ENCODE measurements at regions not wholly inside any gene's neighbourhood (a gene's known extent, or its start where the extent isn't known, plus 50 kb on each side); places are given as distances from the start of the nearest gene placed in this dataset.

DNA sequence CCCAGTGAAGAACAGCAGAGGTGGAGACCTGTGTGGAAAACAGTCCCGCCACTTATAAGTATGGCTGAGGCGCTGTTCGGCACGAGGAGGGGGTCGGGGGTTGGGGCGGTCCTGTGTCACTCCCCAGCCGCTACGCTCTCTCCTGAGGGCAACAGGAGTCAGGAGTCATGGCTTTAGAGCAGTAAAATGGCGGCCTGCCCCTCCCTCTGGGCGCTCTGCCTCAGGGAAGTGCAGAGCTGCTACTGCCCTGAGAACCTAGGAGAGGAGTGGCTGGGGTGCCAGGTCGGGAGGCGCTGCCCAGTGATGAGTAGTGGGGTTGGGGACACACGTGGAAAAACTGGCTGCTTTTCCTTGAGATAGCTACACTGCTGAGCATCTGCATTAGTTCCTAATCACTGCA is 551.2 kb upstream of the AMOT start:
- TF ChIP-seq, protein P1, sequence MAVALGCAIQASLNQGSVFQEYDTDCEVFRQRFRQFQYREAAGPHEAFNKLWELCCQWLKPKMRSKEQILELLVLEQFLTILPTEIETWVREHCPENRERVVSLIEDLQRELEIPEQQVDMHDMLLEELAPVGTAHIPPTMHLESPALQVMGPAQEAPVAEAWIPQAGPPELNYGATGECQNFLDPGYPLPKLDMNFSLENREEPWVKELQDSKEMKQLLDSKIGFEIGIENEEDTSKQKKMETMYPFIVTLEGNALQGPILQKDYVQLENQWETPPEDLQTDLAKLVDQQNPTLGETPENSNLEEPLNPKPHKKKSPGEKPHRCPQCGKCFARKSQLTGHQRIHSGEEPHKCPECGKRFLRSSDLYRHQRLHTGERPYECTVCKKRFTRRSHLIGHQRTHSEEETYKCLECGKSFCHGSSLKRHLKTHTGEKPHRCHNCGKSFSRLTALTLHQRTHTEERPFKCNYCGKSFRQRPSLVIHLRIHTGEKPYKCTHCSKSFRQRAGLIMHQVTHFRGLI (tag by site-specific recombination; IDR thresholded peaks at IDR 0.05): no peak
- TF ChIP-seq, protein P2, sequence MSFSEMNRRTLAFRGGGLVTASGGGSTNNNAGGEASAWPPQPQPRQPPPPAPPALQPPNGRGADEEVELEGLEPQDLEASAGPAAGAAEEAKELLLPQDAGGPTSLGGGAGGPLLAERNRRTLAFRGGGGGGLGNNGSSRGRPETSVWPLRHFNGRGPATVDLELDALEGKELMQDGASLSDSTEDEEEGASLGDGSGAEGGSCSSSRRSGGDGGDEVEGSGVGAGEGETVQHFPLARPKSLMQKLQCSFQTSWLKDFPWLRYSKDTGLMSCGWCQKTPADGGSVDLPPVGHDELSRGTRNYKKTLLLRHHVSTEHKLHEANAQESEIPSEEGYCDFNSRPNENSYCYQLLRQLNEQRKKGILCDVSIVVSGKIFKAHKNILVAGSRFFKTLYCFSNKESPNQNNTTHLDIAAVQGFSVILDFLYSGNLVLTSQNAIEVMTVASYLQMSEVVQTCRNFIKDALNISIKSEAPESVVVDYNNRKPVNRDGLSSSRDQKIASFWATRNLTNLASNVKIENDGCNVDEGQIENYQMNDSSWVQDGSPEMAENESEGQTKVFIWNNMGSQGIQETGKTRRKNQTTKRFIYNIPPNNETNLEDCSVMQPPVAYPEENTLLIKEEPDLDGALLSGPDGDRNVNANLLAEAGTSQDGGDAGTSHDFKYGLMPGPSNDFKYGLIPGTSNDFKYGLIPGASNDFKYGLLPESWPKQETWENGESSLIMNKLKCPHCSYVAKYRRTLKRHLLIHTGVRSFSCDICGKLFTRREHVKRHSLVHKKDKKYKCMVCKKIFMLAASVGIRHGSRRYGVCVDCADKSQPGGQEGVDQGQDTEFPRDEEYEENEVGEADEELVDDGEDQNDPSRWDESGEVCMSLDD (tag by site-specific recombination; IDR thresholded peaks at IDR 0.05): no peak
- TF ChIP-seq, protein P3, sequence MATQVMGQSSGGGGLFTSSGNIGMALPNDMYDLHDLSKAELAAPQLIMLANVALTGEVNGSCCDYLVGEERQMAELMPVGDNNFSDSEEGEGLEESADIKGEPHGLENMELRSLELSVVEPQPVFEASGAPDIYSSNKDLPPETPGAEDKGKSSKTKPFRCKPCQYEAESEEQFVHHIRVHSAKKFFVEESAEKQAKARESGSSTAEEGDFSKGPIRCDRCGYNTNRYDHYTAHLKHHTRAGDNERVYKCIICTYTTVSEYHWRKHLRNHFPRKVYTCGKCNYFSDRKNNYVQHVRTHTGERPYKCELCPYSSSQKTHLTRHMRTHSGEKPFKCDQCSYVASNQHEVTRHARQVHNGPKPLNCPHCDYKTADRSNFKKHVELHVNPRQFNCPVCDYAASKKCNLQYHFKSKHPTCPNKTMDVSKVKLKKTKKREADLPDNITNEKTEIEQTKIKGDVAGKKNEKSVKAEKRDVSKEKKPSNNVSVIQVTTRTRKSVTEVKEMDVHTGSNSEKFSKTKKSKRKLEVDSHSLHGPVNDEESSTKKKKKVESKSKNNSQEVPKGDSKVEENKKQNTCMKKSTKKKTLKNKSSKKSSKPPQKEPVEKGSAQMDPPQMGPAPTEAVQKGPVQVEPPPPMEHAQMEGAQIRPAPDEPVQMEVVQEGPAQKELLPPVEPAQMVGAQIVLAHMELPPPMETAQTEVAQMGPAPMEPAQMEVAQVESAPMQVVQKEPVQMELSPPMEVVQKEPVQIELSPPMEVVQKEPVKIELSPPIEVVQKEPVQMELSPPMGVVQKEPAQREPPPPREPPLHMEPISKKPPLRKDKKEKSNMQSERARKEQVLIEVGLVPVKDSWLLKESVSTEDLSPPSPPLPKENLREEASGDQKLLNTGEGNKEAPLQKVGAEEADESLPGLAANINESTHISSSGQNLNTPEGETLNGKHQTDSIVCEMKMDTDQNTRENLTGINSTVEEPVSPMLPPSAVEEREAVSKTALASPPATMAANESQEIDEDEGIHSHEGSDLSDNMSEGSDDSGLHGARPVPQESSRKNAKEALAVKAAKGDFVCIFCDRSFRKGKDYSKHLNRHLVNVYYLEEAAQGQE (tag by site-specific recombination; IDR thresholded peaks at IDR 0.05): no peak
- no peak for TF ChIP-seq MZF1 (tag by site-specific recombination; IDR thresholded peaks at IDR 0.05; ENCODE audit: borderline replicate concordance)
- TF ChIP-seq ZNF785 (tag by site-specific recombination; IDR thresholded peaks at IDR 0.05): no peak
- TF ChIP-seq SP7 (tag by site-specific recombination; IDR thresholded peaks at IDR 0.05): no peak
- no peak for TF ChIP-seq ZNF530 (tag by site-specific recombination; IDR thresholded peaks at IDR 0.05; ENCODE audit: low read depth)

Data from HEK293 (cell line).